GM18909 (cell line): ENCODE measurements at regions not wholly inside any gene's neighbourhood (a gene's known extent, or its start where the extent isn't known, plus 50 kb on each side); places are given as distances from the start of the nearest gene placed in this dataset.
"Not testable (repeated sequence)": the region's sequence is repeated elsewhere in the genome, so short reads cannot be mapped to it uniquely, and the experiment has no call there.

ENCODE experiments used
- ATAC-seq: cut with Tn5 transposase; IDR thresholded peaks from one replicate; pipeline ENCODE4 v1.9.1; 2021; ENCODE audit warnings: mild to moderate bottlenecking; ENCODE audit not compliant: unreplicated experiment, poor library complexity

DNA sequence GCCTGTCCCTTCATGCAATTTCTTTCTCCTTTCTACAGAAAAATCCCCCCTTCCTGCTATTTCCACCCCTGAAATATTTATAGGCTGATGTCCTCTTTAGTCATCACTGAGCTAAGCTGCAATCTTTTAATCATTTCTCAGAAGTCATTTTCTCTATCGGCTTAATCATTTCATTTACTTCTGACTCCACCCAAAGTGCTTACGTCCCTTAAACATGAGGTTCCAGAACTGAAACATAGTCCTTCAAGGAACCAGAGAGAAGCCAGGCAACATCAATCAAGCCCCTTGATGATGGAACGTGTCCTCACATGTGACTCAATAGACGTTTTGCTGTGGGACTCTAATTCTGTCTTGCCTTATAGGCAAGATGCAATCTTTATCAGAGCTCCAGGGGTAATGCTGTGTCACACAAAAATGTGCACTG lies 148.7 kb upstream of the KRR1 start:
- no peak for ATAC-seq

DNA sequence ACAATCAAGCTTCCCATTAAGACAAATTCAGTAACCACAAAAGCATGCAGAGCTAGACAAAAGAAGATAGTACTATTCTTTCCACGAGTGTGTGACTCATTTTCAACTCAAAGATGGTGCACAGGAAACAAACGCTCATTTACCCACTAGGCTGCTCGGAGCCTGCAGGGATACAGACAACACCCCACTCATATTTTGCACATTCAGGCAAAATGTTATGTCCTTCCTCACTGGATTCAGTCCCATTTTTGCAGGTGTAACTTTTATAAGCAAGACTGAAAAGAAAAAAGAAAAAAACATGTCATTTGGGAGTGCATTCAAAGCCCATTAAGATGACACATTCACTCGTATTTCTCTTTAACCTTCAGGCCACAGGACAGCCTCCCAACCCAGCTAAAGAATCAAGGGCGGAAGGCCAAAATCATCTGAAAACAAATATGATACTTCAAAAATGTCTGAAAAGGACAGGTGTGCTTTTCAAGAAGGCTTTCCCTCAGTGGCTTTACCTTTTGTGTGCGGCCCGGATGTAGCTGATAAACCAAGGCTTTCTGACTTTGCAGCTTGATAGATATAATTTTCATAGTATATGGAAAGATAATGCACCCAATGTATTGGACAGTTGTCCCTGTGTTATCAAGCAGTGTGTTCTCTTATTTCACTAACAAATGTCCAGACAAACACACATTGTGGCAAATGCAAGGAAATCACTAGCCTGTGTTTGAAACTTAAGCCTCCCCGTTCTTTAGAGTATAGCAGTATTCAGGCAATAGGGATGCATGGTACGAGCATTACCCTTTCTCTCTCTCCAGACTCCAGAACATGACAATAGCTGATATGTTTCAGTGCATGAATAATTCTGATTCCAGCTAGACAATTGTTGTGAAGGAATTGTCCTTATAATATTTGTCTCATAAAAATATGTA lies 147.8 kb upstream of the KRR1 start:
- no peak for ATAC-seq

DNA sequence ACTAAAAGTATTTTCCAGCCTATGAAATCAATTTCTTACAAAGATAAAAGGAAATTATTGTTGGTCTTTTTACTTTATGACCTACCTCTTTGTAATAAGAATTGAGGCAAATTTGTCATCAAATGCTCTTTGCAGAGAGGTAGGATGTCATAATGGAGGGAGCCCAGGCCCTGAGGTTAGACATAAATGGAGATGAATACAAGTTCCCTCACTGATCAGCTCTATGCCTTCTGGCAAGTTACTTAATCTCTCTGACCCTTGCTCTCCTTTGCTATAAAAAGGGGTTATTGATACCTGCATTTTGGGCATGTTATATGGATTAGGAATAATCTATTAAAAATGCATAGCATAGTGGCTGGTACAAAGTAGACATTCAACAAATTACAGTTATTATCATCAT lies 146.9 kb upstream of the KRR1 start:
- ATAC-seq = no peak

DNA sequence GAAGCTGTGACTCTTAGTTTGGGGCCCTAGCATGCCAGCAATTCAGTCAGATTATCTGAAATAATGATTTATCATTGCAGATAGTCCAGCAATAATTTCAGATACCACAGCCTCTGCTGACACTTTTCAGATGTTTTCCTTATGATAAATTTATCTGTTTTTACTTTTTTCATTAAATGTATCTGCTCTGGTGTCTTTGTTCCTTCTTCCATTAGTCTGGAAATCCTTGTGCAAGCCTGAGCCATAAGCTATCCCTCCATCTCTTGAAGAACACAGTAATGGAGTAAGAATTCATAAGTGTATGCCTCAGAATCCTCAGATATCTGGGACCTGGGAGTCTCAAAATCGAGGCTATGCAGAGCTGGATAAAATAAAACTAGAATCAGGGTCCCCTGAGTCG lies 146.4 kb upstream of the KRR1 start:
- no peak for ATAC-seq

DNA sequence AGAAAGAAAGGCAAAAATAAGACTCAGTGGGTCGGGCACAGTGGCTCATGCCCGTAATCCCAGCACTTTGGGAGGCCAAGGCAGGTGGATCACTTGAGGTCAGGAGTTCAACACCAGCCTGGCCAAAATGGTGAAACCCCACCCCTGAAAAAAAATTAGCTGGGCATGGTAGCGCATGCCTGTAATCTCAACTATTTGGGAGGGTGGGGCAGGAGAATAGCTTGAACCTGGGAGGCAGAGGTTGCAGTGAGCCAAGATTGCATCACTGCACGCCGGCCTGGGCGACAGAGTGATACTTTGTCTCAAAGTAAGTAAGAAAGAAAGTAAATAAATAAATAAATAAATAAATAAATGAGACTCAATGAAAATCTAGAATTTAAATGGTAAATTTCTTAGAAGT lies 145.9 kb upstream of the KRR1 start:
- ATAC-seq = not testable (repeated sequence)

DNA sequence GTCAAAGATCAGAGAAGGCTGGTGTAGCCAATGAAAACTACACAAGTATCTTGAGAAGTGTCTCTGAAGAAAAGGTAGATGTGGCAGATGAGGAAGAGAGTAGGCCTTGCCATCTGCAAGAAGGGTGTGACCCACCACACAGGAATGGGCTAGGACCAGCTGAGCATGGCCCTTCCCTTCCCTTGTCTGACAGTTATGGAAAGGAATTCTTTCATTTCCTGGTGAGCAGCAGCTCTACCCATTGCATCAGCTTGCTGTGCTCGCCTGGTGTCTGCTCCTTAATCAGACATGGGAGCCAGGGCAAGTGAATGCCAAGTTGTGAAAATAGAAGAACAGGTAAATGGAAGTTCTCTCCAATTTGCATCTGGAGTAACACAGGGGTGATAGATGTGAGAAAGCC lies 145.2 kb upstream of the KRR1 start:
- no peak for ATAC-seq

DNA sequence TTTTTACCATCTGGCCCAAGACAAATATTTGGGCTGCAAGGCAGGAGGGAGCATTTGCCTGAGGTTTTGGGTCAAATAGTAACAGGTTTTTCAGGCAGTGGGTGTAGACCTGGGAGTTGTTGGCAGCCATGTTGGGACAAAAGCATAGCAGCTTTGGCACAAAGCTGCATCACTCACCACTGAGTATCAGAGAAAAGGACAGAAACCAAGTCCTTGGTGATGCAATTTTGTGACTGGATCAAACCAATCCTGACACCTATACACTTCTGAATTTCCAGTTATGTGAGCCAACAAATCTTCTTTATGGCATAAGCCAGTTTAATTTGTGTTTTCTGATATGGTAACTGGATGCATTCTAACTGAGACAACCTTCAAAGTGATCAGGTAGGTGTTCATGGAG lies 144.8 kb upstream of the KRR1 start:
- no peak for ATAC-seq

DNA sequence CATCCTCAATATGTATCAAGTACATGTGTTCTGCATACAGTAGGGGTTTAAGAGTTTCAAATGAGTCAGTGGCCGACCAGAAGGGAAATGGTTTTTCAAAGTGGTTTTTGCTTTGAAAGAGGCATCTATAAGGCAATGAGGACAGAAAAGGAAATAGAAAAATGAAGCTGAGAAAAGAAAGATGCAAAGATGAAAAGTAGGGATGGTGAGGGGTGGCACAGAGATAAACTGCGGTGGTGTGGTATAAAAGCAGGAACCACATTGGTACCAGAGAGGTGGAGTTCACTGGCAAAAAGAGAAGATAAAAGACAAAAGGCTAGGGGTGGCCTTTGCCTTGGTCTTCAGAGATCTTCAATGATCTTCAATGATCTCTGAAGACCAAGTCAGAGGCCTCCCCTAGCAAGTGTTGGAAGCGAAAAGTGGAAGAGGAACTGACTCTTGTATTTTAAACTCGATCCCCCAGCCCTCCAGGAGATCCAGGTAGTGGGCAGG lies 144.0 kb upstream of the KRR1 start:
- ATAC-seq = peak; percentile 76

DNA sequence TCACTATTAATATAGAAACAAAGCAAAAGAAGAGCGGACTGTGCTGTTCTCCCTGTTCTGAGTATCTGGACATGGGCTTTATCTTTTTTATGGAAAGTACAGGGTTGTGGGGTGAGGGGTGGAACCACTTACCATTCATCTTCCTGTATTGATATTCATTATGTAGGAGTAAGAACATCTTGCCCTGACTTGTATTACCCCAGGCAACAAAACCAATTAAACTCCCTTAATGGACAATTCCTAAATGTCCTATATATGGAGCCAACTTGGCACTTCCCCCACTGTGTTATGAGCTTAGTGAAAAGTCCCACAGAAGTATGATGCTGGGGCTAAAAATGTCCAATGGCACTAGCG lies 139.9 kb upstream of the KRR1 start:
- ATAC-seq = no peak

DNA sequence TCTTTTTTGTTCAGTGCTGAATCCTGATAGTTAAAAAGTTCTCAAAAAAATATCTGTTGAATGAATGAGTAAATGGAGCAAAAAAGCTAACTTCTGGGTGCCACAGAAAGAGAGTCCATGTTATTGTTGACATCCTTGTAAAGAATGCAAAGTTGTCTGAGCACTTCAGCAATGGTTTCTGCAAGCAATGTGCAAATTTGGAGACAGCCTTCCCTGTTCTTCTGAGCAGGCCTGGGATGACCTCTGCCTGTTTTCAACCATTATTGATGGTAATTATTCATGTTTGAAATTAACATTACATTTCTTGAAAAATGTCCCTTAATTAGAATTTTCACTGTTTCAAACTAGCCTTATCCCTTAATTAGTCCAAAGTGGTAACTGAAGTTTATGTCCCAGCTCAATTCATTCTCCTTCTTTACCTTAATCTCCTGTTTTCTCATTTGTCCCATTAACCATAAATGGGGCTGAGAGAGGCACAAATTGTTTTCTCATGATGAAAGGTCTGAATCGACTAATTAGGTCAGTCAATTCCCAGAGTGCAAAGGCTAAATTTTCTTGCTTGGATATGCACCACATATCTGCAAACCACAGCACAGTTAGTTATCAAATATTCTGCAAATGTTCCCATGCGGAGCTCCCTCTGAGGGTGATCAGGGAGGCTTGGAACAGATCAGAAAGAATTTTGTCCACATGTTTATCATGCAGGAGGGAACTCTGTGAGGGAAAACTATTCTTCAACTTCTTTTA lies 139.4 kb upstream of the KRR1 start:
- no peak for ATAC-seq

DNA sequence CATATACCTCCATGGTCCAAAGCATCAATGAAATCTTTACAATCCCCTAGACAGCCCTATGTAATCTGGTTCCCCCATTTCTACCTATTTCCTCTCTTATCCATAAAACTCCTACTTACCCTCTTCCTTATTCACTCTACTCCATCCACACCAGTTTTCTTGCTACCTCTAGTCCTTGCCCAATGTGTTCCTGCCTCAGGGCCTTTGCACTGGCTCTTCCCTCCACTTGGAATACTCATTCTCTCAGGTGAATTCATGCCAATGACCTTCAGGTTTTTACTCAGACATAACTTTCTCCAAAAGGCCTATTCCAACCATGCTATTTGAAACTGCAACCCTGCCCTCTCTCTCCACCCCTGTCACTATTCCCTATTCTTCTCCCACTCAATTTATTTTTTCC lies 138.7 kb upstream of the KRR1 start:
- no peak for ATAC-seq

DNA sequence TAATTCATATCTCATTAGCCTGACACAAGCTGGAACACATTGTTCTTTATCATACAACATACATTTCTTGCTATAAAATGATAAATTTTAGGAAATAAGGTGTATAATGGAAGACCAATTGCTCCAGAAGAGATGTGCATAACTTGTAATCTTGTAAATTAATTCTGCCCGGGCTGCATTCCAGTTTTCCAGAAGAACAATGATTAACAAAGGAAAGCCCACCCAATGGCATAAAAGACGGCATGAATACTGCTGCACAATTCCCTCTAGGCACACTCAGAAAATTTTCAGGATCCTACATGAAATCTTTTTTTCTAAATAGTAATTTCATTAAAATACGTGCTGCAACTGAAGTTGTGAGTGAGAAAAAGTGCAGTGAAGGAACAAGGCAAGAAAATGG lies 137.4 kb upstream of the KRR1 start:
- ATAC-seq = no peak

DNA sequence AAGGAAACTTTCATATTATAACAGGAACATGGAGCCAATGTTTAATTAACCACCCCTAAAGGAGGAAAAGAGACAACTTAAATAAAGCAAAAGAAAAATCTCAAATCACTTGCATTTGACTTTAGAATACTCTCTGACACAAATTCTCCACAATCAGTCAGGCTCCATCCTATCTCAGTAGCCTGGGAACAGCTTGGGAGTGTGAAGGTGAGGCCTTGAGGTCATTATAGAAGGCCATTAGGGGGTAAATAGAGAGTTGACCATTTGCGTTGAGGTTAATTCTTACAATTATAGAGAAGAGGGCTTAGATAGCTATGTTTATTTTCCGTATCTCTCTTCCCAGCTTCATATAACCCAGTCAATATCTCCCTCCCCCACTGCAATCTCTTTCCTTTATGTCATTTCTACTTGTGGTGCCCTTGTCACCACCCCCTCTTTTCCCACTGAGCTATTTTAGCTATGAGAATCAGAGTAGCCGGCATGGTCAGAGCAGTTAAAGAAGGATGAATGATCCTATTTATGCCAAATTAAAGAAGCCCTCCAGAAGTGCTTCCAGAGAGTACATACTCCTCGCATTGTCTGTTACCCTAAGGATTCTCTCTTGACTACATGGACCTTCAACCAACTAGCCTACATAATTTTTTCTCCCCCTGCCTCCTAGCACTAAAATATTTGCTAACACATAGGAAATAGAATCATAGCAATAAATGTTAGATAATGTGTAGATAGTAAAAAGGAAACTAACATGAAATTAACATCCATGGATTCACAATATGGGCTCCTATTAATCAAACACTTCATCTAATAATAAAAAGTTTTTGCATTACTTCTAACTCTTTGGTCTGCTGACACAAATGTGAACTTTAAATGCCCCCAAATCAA lies 135.2 kb upstream of the KRR1 start:
- ATAC-seq = no peak

DNA sequence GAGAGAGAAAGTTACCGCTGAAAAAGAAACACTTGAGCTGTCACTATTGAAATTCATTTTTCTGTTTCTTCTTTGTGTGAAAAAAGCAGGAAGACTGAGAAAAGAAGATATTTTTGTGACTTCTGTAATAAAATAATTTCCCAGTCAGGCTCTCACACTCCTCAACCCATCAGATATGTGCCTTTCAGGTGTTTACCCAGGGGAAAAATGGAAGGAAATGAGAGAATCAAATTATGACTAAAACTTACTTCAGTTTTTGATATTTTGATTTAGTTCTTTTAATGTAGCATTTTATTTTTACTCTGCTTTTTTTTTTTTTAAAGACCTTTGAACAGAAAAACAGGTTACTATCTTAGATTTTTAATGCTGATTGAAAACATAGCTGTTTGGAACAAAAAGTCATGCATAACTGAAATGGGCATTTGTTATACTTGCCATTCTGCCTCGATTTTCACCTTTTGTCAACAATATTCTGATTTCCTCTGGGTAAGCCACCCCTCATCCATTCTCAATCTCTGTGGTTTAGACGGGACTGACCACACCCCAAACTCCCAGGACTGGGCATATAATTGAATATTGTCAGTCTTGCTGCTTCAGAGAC lies 133.2 kb upstream of the KRR1 start:
- no peak for ATAC-seq

DNA sequence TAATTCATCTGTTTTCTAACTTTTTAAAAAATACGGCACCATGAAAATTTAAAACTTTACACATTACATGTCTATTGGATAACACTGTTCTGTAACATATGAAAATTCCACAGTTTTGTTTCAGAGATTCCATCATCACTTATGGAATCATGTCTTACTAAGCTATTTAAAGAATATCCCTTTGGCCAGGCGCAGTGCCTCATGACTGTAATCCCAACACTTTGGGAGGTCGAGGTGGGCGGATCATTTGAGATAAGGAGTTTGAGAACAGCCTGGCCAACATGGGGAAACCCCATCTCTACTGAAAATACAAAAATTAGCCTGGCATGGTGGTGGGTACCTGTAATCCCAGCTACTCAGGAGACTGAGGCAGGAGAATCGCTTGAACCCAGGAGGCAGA lies 131.7 kb upstream of the KRR1 start:
- not testable (repeated sequence) for ATAC-seq

DNA sequence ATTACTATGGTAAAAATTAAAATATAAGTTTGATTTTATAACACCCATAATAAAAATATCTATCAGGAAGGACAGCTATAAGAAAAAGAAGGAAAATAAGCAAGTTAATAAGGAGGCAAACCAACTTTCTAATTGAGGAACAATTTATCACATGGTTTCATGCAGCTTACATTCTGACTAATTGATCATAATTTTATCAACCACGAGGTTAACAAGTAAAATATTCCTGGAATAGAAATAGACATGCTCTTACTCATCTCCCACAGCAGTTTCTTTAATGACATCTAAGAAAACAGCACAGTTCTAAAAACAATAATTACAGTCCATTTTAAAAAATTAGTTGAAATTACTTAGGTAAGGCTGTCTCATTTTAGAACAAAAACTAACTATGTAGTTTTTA lies 130.8 kb upstream of the KRR1 start:
- ATAC-seq = no peak

DNA sequence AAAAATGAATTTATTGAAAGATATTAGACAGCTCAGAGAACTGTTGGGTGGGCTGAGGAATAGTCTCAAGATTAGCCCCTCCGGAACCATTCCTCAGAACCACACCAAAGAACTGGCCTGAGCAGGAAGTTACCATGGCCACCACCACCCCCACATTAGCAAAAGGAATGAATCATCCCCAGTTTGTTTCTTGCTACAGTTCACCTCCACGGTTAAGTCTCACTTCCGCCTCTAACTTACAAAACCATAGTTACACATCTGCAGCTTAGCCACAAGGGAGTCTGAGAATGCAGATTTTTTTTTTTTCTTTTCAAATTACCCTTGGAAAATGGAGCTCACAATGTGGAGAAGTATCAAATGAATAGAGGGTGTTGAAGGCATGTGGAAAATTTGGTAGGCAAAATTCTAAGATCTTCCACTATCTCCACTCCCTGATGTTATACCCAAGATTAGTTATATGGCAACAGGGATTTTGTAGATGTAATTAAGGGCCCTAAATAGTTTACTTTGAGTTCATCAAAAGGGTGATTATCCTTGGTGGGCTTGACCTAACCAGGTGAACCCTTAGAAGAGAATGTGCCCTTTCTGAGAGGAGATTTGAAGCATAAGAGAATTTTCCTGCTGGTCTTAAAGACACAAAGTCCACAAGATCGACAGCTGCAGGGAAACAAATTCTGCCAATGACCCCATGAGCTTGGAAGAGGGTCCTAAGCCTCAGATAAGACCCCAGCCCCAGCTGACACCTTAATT lies 129.8 kb upstream of the KRR1 start:
- ATAC-seq = peak; percentile 99

DNA sequence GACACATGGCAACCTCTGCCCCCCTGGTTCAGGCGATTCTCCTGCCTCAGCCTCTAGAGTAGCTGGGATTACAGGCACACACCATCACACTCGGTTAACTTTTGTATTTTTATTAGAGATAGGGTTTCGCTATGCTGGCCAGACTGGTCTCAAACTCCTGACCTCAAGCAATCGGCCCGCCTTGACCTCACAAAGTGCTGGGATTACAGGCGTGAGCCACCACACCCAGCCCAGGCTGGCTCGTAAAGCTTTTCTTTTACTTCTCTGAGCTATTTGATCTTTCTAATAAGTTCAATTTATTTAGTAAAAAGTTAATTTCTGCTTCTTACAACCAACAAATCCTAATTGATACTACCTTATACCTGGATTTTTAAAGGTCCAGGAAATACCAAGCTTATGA lies 127.4 kb upstream of the KRR1 start:
- no peak for ATAC-seq

DNA sequence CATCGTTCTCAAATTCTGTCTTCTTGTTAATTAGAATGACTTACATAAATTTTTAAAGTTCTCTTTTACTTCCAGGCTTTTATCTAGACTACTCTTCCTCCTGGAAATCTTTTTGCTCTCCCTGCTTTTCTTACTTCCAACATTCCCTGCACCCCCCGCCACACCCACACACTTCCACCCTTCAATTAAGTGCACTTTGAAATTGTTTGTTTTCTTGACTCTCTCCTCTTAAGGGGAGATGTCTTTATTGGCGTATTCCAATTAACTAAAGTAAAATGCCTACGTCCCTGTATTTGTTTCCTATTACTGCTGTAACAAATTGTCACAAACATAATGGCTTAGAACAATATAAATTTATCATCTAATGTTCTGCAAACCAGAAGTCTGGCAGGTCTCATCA lies 125.2 kb upstream of the KRR1 start:
- ATAC-seq = no peak
